WTC11 (cell line): ENCODE measurements at regions not wholly inside any gene's neighbourhood (a gene's known extent, or its start where the extent isn't known, plus 50 kb on each side); places are given as distances from the start of the nearest gene placed in this dataset.

Experiments
- ATAC-seq: fragments of 200-7000 bp; cut with Tn5 transposase; 2 replicates; pipeline ENCODE4 v1.10.0; 2021; ENCODE audit warnings: mild to moderate bottlenecking, moderate library complexity
- CTCF ChIA-PET: fragments of 300-600 bp; sonication (Branson Sonifier 250); formaldehyde crosslinking; loops from one replicate; lab custom pipeline; 2021; ENCODE audit warnings: antibody characterized with exemption; lab: Charles Lee
- POLR2A ChIA-PET: fragments of 350-600 bp; sonication (Branson Sonifier 250); formaldehyde crosslinking; loops from one replicate; lab custom pipeline; 2021; ENCODE audit warnings: antibody characterized with exemption; lab: Charles Lee
- DNase-seq: peaks from one replicate; pipeline ENCODE4 v3.0.0; 2021; ENCODE audit warnings: low spot score
- H3K27ac Mint-ChIP-seq: 2 replicates; pipeline ENCODE4 v1.8.0; 2021; ENCODE audit warnings: mixed read lengths
- H3K27me3 Mint-ChIP-seq: 2 replicates; pipeline ENCODE4 v1.8.0; 2021; ENCODE audit warnings: low read depth, mild to moderate bottlenecking, moderate library complexity, mixed read lengths
- H3K36me3 Mint-ChIP-seq: 2 replicates; pipeline ENCODE4 v1.8.0; 2021; ENCODE audit warnings: mixed read lengths
- H3K4me1 Mint-ChIP-seq: 2 replicates; pipeline ENCODE4 v1.8.0; 2022; ENCODE audit warnings: mixed read lengths
- H3K4me3 Mint-ChIP-seq: 2 replicates; pipeline ENCODE4 v1.8.0; 2021; ENCODE audit warnings: mild to moderate bottlenecking, moderate library complexity, mixed read lengths
- H3K9me3 Mint-ChIP-seq: 2 replicates; pipeline ENCODE4 v1.8.0; 2021; ENCODE audit warnings: mixed read lengths
- ATF1 ChIP-seq: sonication (generic); formaldehyde crosslinking; IDR thresholded peaks from 2 replicates; pipeline ENCODE4 v1.8.1; 2023; ENCODE audit warnings: mild to moderate bottlenecking, moderate library complexity, missing genetic modification reagents
- ATF6 ChIP-seq: sonication (generic); formaldehyde crosslinking; IDR thresholded peaks from 2 replicates; pipeline ENCODE4 v1.8.1; 2023; ENCODE audit warnings: mild to moderate bottlenecking, missing genetic modification reagents
- CDX4 ChIP-seq: fragments of 250-450 bp; sonication (Bioruptor Pico); IDR thresholded peaks from 2 replicates; pipeline ENCODE4 v1.9.0; 2021; ENCODE audit warnings: moderate library complexity, mild to moderate bottlenecking, inconsistent platforms, borderline replicate concordance
- FOXK1 ChIP-seq: sonication (generic); formaldehyde crosslinking; IDR thresholded peaks from 2 replicates; pipeline ENCODE4 v1.8.0; 2022; ENCODE audit warnings: mild to moderate bottlenecking, moderate library complexity, missing genetic modification reagents
- FOXP1 ChIP-seq: sonication (generic); formaldehyde crosslinking; IDR thresholded peaks from 2 replicates; pipeline ENCODE4 v1.8.0; 2022; ENCODE audit warnings: missing genetic modification reagents, mild to moderate bottlenecking, moderate library complexity, borderline replicate concordance
- GABPB1 ChIP-seq: sonication (generic); formaldehyde crosslinking; IDR thresholded peaks from 2 replicates; pipeline ENCODE4 v1.8.1; 2023; ENCODE audit warnings: mild to moderate bottlenecking, missing genetic modification reagents
- GTF2I ChIP-seq: fragments of 250-450 bp; sonication (Bioruptor Pico); conservative IDR thresholded peaks from 2 replicates; pipeline ENCODE4 v1.4.0; 2021; ENCODE audit warnings: mild to moderate bottlenecking
- HMGXB4 ChIP-seq: sonication (generic); formaldehyde crosslinking; IDR thresholded peaks from 2 replicates; pipeline ENCODE4 v1.8.1; 2023; ENCODE audit warnings: mild to moderate bottlenecking, moderate library complexity, missing genetic modification reagents
- JAZF1 ChIP-seq: fragments of 250-450 bp; sonication (Bioruptor Pico); IDR thresholded peaks from 2 replicates; pipeline ENCODE4 v1.9.0; 2021; ENCODE audit warnings: moderate library complexity, mild to moderate bottlenecking, inconsistent platforms
- JUN ChIP-seq: sonication (generic); formaldehyde crosslinking; IDR thresholded peaks from 2 replicates; pipeline ENCODE4 v1.8.0; 2023; ENCODE audit warnings: mild to moderate bottlenecking, missing genetic modification reagents
- KAT7 ChIP-seq: sonication (generic); formaldehyde crosslinking; IDR thresholded peaks from 2 replicates; pipeline ENCODE4 v1.8.1; 2023; ENCODE audit warnings: missing genetic modification reagents, mild to moderate bottlenecking, borderline replicate concordance
- MLX ChIP-seq: sonication (generic); formaldehyde crosslinking; IDR thresholded peaks from 2 replicates; pipeline ENCODE4 v1.8.1; 2023; ENCODE audit warnings: mild to moderate bottlenecking, missing genetic modification reagents, moderate library complexity
- MXD4 ChIP-seq: fragments of 250-450 bp; sonication (Bioruptor Pico); IDR thresholded peaks from 2 replicates; pipeline ENCODE4 v1.8.0; 2021; ENCODE audit warnings: mild to moderate bottlenecking, moderate library complexity, borderline replicate concordance
- NR1H2 ChIP-seq: sonication (generic); formaldehyde crosslinking; IDR thresholded peaks from 2 replicates; pipeline ENCODE4 v1.9.0; 2021; ENCODE audit warnings: mild to moderate bottlenecking, moderate library complexity, missing genetic modification reagents
- NR2C2 ChIP-seq: sonication (generic); formaldehyde crosslinking; IDR thresholded peaks from 2 replicates; pipeline ENCODE4 v1.8.0; 2022; ENCODE audit warnings: mild to moderate bottlenecking, missing genetic modification reagents
- RELA ChIP-seq: sonication (generic); formaldehyde crosslinking; IDR thresholded peaks from 2 replicates; pipeline ENCODE4 v1.8.1; 2022; ENCODE audit warnings: missing genetic modification reagents, mild to moderate bottlenecking, borderline replicate concordance
- SMAD3 ChIP-seq: sonication (generic); formaldehyde crosslinking; IDR thresholded peaks from 2 replicates; pipeline ENCODE4 v1.8.0; 2022; ENCODE audit warnings: missing genetic modification reagents, mild to moderate bottlenecking, borderline replicate concordance
- ZNF138 ChIP-seq: sonication (generic); formaldehyde crosslinking; conservative IDR thresholded peaks from 2 replicates; pipeline ENCODE4 v1.8.1; 2022; ENCODE audit warnings: mild to moderate bottlenecking, moderate library complexity, missing genetic modification reagents
- ZNF263 ChIP-seq: sonication (generic); formaldehyde crosslinking; IDR thresholded peaks from 2 replicates; pipeline ENCODE4 v1.8.1; 2022; ENCODE audit warnings: low read depth, mild to moderate bottlenecking, moderate library complexity, missing genetic modification reagents
- ZNF396 ChIP-seq: fragments of 250-450 bp; sonication (Bioruptor Pico); IDR thresholded peaks from 2 replicates; pipeline ENCODE4 v1.8.0; 2021; ENCODE audit warnings: mild to moderate bottlenecking, moderate library complexity, borderline replicate concordance
- TF ChIP-seq, protein P1 (sequence below): sonication (generic); formaldehyde crosslinking; IDR thresholded peaks from 2 replicates; pipeline ENCODE4 v1.8.0; 2023; ENCODE audit warnings: missing genetic modification reagents, mild to moderate bottlenecking, borderline replicate concordance

DNA sequence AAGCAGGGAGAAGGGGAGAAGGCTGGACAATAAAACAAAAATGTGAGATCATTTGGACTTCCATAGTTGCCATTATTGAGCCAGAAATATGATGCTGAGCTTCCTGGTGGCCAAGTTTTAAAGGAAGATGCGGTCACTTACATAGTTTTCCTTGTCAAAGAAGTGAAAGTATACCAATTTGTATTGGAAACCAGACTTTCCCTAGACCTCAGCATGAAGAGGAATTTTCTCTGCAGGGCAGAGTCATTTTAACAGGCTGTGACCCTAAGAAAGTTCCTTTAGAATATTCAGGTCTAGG lies 111.0 kb downstream of the GATA6 start (continued):
- TF ChIP-seq ATF6 (CRISPR knock-in tag) (no peak), MXD4 (no peak)

- CTCF ChIA-PET: interaction anchor here (0.5 kb wide), 1 partner anchor 474 kb away, joined by 5 read pairs; no protein-coding TSS in a partner anchor
- peaks cover 3% of the 10 kb centered on the region; the same call in 1 of the 2 replicates for H3K9me3 Mint-ChIP-seq
- no peak overlapping the region for H3K27ac Mint-ChIP-seq
- no peak for ATAC-seq
- DNase-seq: no peak
- H3K36me3 Mint-ChIP-seq: no peaks in the 10 kb centered on the region
- H3K4me1 Mint-ChIP-seq: no peaks in the 10 kb centered on the region
- TF ChIP-seq MLX (CRISPR knock-in tag) (no peak), JUN (no peak), NR2C2 (no peak), ZNF138 (no peak), GTF2I (CRISPR knock-in tag) (no peak), HMGXB4 (CRISPR knock-in tag) (no peak), ZNF263 (CRISPR knock-in tag) (no peak), SMAD3 (CRISPR knock-in tag) (no peak), FOXK1 (CRISPR knock-in tag) (no peak), FOXP1 (CRISPR knock-in tag) (no peak), NR1H2 (CRISPR knock-in tag) (no peak), ATF6 (CRISPR knock-in tag) (no peak)
- POLR2A ChIA-PET: no interaction called here
- H3K27me3 Mint-ChIP-seq: no peaks in the 10 kb centered on the region
- no peak overlapping the region for H3K4me3 Mint-ChIP-seq
These were observed 110.5 kb downstream of the GATA6 start for GRCh38 chr18:22279741-22280452.

DNA sequence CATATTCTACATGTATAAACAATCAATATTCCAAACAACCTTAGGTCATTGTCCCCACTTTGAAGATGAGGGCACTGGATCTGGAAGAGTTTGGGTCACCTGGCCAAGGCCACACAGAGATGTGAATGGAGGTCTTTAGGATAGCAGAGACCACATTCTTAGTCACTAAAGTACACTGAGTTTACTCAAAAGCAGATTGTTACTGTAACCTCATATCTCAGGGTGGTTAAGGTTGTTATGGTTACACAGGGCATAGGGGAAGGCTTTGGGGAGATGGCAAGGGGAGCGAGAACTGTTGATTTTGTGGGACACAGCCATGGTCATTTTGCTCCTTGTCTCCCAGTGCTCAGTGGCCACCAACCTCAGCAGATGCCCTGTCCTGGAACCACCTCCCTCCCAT lies 109.4 kb downstream of the GATA6 start:
- DNase-seq (no peak), ATAC-seq (no peak)
- Mint-ChIP-seq H3K4me3 (no peak overlapping the region), H3K36me3 (no peaks in the 10 kb centered on the region), H3K27me3 (0 out of 2 replicates have a peak, but pooled peaks cover 2% of the 10 kb centered on the region), H3K9me3 (peaks cover 11% of the 10 kb centered on the region), H3K4me1 (no peaks in the 10 kb centered on the region), H3K27ac (no peak overlapping the region)
- POLR2A ChIA-PET: no interaction called here
- CTCF ChIA-PET: no interaction called here
- TF ChIP-seq, protein P1, sequence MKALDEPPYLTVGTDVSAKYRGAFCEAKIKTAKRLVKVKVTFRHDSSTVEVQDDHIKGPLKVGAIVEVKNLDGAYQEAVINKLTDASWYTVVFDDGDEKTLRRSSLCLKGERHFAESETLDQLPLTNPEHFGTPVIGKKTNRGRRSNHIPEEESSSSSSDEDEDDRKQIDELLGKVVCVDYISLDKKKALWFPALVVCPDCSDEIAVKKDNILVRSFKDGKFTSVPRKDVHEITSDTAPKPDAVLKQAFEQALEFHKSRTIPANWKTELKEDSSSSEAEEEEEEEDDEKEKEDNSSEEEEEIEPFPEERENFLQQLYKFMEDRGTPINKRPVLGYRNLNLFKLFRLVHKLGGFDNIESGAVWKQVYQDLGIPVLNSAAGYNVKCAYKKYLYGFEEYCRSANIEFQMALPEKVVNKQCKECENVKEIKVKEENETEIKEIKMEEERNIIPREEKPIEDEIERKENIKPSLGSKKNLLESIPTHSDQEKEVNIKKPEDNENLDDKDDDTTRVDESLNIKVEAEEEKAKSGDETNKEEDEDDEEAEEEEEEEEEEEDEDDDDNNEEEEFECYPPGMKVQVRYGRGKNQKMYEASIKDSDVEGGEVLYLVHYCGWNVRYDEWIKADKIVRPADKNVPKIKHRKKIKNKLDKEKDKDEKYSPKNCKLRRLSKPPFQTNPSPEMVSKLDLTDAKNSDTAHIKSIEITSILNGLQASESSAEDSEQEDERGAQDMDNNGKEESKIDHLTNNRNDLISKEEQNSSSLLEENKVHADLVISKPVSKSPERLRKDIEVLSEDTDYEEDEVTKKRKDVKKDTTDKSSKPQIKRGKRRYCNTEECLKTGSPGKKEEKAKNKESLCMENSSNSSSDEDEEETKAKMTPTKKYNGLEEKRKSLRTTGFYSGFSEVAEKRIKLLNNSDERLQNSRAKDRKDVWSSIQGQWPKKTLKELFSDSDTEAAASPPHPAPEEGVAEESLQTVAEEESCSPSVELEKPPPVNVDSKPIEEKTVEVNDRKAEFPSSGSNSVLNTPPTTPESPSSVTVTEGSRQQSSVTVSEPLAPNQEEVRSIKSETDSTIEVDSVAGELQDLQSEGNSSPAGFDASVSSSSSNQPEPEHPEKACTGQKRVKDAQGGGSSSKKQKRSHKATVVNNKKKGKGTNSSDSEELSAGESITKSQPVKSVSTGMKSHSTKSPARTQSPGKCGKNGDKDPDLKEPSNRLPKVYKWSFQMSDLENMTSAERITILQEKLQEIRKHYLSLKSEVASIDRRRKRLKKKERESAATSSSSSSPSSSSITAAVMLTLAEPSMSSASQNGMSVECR (CRISPR knock-in tag): no peak
- TF ChIP-seq ZNF396: no peak
- TF ChIP-seq KAT7: no peak
- no peak for TF ChIP-seq CDX4 (CRISPR knock-in tag)
- no peak for TF ChIP-seq JAZF1 (CRISPR knock-in tag)
- no peak for TF ChIP-seq RELA (CRISPR knock-in tag)
- TF ChIP-seq ATF1 (CRISPR knock-in tag): no peak
- TF ChIP-seq GABPB1 (CRISPR knock-in tag): no peak
